ENCODE measurements at regions not wholly inside any gene's neighbourhood (a gene's known extent, or its start where the extent isn't known, plus 50 kb on each side); places are given as distances from the start of the nearest gene placed in this dataset.

DNA sequence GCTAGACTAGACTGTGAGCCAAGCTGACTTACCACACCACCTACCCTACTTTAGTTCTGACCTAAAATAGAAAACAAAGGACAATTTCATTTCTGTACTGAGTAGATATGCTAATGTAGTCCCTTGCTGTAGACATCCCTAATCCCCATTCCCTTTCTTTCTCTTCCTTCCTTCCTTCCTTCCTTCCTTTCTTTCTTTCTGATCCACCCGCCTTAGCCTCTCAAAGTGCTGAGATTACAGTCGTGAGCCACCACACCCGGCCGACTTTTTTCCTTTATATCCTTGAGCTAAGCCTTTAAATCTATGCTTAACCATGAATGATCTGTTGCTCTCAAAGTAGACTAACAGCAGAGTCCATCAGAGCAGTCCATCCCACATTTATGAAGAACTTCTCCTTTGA, 465.0 kb downstream of the SLITRK6 start:
- TF ChIP-seq, protein P1, sequence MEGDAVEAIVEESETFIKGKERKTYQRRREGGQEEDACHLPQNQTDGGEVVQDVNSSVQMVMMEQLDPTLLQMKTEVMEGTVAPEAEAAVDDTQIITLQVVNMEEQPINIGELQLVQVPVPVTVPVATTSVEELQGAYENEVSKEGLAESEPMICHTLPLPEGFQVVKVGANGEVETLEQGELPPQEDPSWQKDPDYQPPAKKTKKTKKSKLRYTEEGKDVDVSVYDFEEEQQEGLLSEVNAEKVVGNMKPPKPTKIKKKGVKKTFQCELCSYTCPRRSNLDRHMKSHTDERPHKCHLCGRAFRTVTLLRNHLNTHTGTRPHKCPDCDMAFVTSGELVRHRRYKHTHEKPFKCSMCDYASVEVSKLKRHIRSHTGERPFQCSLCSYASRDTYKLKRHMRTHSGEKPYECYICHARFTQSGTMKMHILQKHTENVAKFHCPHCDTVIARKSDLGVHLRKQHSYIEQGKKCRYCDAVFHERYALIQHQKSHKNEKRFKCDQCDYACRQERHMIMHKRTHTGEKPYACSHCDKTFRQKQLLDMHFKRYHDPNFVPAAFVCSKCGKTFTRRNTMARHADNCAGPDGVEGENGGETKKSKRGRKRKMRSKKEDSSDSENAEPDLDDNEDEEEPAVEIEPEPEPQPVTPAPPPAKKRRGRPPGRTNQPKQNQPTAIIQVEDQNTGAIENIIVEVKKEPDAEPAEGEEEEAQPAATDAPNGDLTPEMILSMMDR (conservative IDR thresholded peaks at IDR 0.05; ENCODE audit: low read depth, low read length) = no peak
- no peak for TF ChIP-seq EZH2 (IDR thresholded peaks at IDR 0.05; ENCODE audit: borderline replicate concordance, low read depth, low read length, poor library complexity, severe bottlenecking)
